ENCODE measurements at regions not wholly inside any gene's neighbourhood (a gene's known extent, or its start where the extent isn't known, plus 50 kb on each side); places are given as distances from the start of the nearest gene placed in this dataset.

DNA sequence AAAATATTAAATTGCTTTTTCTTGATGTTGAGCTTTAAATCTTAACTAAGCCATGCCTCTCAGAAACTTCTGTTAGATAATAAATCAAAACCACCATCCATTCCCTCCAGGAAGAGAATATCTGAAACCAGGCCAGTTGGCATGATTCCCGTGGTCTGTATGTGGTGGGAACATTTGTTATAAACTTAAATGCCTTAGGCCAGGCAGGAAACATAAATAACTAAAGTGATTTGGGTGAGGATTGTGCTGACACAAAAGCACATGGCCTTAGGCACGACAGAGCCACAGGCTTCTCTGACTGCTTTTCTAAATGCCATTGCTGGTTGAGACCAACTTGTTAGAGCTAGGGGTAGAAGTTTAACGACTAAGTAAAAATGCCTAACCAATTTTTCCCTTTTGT lies 255.9 kb downstream of the GABRG2 start:
- TF ChIP-seq, protein P1, sequence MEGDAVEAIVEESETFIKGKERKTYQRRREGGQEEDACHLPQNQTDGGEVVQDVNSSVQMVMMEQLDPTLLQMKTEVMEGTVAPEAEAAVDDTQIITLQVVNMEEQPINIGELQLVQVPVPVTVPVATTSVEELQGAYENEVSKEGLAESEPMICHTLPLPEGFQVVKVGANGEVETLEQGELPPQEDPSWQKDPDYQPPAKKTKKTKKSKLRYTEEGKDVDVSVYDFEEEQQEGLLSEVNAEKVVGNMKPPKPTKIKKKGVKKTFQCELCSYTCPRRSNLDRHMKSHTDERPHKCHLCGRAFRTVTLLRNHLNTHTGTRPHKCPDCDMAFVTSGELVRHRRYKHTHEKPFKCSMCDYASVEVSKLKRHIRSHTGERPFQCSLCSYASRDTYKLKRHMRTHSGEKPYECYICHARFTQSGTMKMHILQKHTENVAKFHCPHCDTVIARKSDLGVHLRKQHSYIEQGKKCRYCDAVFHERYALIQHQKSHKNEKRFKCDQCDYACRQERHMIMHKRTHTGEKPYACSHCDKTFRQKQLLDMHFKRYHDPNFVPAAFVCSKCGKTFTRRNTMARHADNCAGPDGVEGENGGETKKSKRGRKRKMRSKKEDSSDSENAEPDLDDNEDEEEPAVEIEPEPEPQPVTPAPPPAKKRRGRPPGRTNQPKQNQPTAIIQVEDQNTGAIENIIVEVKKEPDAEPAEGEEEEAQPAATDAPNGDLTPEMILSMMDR (conservative IDR thresholded peaks at IDR 0.05; ENCODE audit: low read length) = no peak
- no peak for DNase-seq (ENCODE audit: low read depth)
- H3K4me3 ChIP-seq (ENCODE audit: low read length) = no peak overlapping the region

DNA sequence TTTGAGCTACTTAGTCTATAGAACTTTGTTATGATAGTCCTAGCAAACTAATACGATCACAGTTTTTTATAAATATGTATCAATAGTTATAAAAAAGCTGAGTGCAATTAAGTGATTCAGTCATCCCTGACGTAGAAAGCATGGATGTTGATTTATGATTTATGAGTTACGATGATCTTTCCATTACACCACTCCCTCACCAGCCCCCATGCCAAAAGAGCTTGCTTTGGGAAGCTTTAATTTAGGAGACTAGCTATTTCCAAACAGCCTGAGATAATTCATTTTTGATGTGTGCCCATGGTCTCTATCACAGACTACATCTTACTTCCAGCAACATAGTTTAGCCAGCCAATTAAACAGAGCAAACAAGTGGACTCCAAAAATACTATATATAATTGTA lies 256.8 kb downstream of the GABRG2 start:
- no peak for DNase-seq (ENCODE audit: low read depth)
- TF ChIP-seq, protein P1 (conservative IDR thresholded peaks at IDR 0.05; ENCODE audit: low read length) = no peak

GRCh38 chr5:162325143-162325727 lies 257.7 kb downstream of the GABRG2 start:
- DNase-seq (ENCODE audit: low read depth) = no peak
- TF ChIP-seq, protein P1 (conservative IDR thresholded peaks at IDR 0.05; ENCODE audit: low read length) = no peak
- no peak overlapping the region for H3K4me3 ChIP-seq (ENCODE audit: low read length)

More for the DNA sequence above, 256.8 kb downstream of the GABRG2 start:
- no peak overlapping the region for H3K4me3 ChIP-seq (ENCODE audit: low read length)

- no peak for DNase-seq (ENCODE audit: low read depth)
- TF ChIP-seq, protein P1 (conservative IDR thresholded peaks at IDR 0.05; ENCODE audit: low read length) = no peak
These were observed 267.4 kb downstream of the GABRG2 start for GRCh38 chr5:162334944-162335343.

DNA sequence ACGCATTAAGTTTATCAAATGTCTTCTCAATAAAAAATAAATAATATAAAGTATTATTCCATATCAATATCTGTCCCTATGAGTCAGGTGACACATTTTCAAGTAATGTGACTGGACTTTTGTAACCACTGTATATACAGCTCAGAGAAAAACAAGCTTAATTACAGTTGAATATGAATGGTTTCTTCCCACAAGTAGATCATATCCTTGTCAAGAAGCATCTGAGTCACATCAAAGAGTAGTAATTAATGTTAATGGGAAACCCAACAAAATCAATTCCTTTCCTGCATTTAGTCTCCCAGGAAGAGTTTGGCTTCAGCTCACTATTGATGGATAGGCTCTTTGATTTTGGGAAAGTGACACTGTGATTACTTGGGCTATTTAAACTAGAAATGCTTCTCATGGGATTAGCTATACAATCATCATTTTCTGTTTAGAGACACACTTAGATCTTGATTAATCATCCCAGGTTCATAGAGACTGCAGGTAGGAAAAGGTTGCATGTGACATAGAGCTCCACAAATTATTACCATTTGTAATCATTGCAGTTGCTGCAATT lies 292.9 kb downstream of the GABRG2 start:
- TF ChIP-seq, protein P1 (conservative IDR thresholded peaks at IDR 0.05; ENCODE audit: low read length) = no peak
- H3K4me3 ChIP-seq (ENCODE audit: low read length) = no peak overlapping the region
- no peak for DNase-seq (ENCODE audit: low read depth)

More at GRCh38 chr5:162334944-162335343, 267.4 kb downstream of the GABRG2 start:
- no peak overlapping the region for H3K4me3 ChIP-seq (ENCODE audit: low read length)

- no peak for DNase-seq (ENCODE audit: low read depth)
- TF ChIP-seq, protein P1 (conservative IDR thresholded peaks at IDR 0.05; ENCODE audit: low read length) = no peak
- no peak overlapping the region for H3K4me3 ChIP-seq (ENCODE audit: low read length)
These were observed 304.7 kb downstream of the GABRG2 start for GRCh38 chr5:162372256-162372655.

- TF ChIP-seq, protein P1 (conservative IDR thresholded peaks at IDR 0.05; ENCODE audit: low read length) = no peak
- no peak for DNase-seq (ENCODE audit: low read depth)
These were observed 310.3 kb downstream of the GABRG2 start for GRCh38 chr5:162377895-162378294.

More at GRCh38 chr5:162377895-162378294, 310.3 kb downstream of the GABRG2 start:
- no peak overlapping the region for H3K4me3 ChIP-seq (ENCODE audit: low read length)

Data from AG10803 (cell line).